ENCODE measurements at regions not wholly inside any gene's neighbourhood (a gene's known extent, or its start where the extent isn't known, plus 50 kb on each side); places are given as distances from the start of the nearest gene placed in this dataset.

GRCh38 chr2:180604077-180604476 lies 376.3 kb upstream of the UBE2E3 start:
- TF ChIP-seq CTCF (IDR thresholded peaks at IDR 0.05) (no peak), POLR2A (IDR thresholded peaks at IDR 0.05) (no peak)
